Sigmoid colon (tissue), 3 donors: ENCODE measurements at regions not wholly inside any gene's neighbourhood (a gene's known extent, or its start where the extent isn't known, plus 50 kb on each side); places are given as distances from the start of the nearest gene placed in this dataset.

Experiments used
- CTCF ChIP-seq, 4 experiments: fragments of 450-650 bp in 3 of 4; fragments of 200-600 bp in 1 of 4; IDR thresholded peaks; one replicate each; pipeline ENCODE4 v1.5.1; 2016 to 2019; ENCODE audit warnings: antibody characterized with exemption in 4 of 4, mild to moderate bottlenecking in 3 of 4, moderate library complexity in 2 of 4
- POLR2A ChIP-seq, 2 donors: fragments of 450-650 bp; IDR thresholded peaks; one replicate each; pipeline ENCODE4 v1.6.1; 2016; ENCODE audit warnings: antibody characterized with exemption in 2 of 2, mild to moderate bottlenecking in 2 of 2, moderate library complexity in 2 of 2

- TF ChIP-seq CTCF (IDR thresholded peaks at IDR 0.05) (no peak), POLR2A (IDR thresholded peaks at IDR 0.05) (no peak)
Measured at GRCh38 chrX:122850326-122850725, 333.8 kb upstream of the GRIA3 start.
